ENCODE measurements at regions not wholly inside any gene's neighbourhood (a gene's known extent, or its start where the extent isn't known, plus 50 kb on each side); places are given as distances from the start of the nearest gene placed in this dataset.
"Not testable (repeated sequence)": the region's sequence is repeated elsewhere in the genome, so short reads cannot be mapped to it uniquely, and the experiment has no call there.

- no peak for DNase-seq
- intact Hi-C loops (cut with micrococcal nuclease) = no loop called here
- no peak for ATAC-seq
Observed at GRCh38 chr1:80640978-80641377, 1159.8 kb upstream of the ADGRL2 start.

- intact Hi-C loops (cut with micrococcal nuclease) = no loop called here
- ATAC-seq (no peak), DNase-seq (no peak)
Observed at GRCh38 chr1:80639777-80640533, 1160.8 kb upstream of the ADGRL2 start.

DNA sequence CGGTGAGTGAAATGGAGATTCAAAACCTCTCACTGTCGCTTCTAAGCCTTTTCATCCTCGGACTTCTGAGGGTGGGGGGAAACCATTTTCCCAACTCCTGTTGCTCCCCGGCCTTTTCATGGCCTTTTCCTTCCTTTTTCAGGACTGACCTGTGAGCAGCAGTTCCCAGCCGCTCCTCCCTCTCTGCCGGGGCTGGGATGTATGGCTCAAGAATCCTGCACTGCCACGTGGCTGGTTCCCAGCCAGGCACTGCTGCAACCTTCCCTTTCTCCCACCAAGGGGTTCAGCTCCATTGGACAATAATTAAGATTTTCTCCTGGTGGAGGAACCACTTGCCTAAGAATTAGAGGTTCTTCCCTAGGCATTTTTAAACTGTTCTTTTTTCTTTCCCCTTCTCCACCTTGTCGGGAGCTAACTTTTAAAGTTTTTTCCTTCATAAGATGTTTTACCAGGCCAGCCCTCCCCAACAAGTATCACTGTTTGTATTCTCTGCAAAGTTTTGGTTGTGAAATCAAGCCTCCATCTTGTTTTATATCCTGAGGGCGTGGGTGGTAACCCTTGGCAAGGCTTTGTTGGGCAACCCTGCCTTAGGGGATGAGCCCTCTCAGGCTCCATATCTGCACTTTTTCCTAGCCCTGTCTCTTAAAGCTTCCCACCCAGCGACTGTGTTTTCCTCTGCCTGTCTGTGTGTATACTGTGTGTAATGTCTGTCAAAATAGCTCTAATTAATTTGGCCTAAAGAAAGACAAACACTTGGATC lies 1166.6 kb upstream of the ADGRL2 start:
- intact Hi-C loops (cut with micrococcal nuclease) = no loop called here
- no peak for ATAC-seq
- DNase-seq = no peak

- peak; percentile 24 for DNase-seq
- no peak for ATAC-seq
- intact Hi-C loops (cut with micrococcal nuclease) = no loop called here
Observed at GRCh38 chr1:80632284-80632683, 1168.5 kb upstream of the ADGRL2 start.

- intact Hi-C loops (cut with micrococcal nuclease) = no loop called here
- ATAC-seq (no peak), DNase-seq (no peak)
Observed at GRCh38 chr1:80629304-80629837, 1171.4 kb upstream of the ADGRL2 start.

DNA sequence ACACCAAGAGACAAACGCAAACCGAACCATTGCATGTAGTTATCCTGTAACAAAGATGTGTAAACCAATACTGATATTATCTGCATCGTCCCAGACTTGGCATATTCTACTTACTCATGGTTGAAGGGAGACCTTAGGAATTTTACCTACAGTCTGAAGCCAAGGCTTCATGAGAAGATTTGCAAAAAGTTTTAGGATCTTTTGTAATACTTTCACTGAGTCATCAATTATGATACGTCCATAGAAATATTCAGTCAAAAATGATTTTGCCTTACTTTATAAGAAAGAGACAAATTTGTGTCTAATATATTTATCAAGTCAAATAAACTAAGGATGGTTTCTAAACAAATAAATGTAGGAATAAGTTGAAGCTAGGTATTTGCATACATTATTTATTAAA lies 1176.1 kb upstream of the ADGRL2 start:
- intact Hi-C loops (cut with micrococcal nuclease) = no loop called here
- no peak for ATAC-seq
- no peak for DNase-seq

GRCh38 chr1:80607064-80607463 lies 1193.7 kb upstream of the ADGRL2 start:
- intact Hi-C loops (cut with micrococcal nuclease) = no loop called here
- no peak for DNase-seq
- no peak for ATAC-seq

DNA sequence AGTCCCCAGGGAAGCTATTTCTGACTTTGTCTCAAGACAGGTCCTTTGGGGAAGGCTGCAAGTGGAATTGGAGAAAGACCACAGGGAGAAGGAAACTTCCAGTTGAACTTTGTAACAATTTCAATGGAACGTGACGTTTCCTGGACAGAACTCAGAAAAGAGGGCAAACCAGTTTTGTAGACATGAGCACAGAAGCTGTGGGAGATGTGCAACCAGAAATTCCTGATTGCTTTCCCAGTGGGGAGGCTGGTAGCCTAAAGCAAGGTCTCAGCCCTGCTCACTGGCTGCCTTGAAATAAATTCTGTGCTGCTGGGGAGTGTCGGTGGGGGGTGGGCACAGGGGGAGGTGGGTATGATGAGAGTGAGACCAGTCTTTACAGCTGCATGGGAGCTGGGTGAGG lies 1206.7 kb upstream of the ADGRL2 start:
- ATAC-seq (no peak), DNase-seq (no peak)
- intact Hi-C loops (cut with micrococcal nuclease) = no loop called here

DNA sequence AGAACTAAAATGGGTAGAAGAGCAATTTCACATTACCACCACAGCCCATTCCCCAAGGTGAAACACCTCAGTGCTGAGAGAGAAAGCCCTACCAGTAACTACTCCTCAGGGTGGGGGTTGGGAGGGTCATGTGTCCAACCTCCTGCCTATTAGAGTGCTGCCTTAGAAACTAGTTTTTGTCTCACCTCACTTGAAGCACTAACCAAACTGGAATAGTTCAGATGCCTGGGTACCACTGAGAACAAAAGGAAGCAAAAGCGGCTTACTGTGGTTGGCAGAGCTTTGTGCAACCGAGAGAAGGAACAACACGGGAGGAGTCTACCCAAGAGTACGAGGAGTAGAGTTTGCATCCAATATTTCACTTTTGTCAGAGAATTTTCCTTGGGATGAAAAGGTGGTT lies 1207.5 kb upstream of the ADGRL2 start:
- intact Hi-C loops (cut with micrococcal nuclease) = no loop called here

GRCh38 chr1:80582980-80583379 lies 1217.8 kb upstream of the ADGRL2 start:
- no peak for DNase-seq
- no peak for ATAC-seq
- intact Hi-C loops (cut with micrococcal nuclease) = no loop called here

More for the DNA sequence above, 1207.5 kb upstream of the ADGRL2 start:
- DNase-seq (no peak), ATAC-seq (no peak)

DNA sequence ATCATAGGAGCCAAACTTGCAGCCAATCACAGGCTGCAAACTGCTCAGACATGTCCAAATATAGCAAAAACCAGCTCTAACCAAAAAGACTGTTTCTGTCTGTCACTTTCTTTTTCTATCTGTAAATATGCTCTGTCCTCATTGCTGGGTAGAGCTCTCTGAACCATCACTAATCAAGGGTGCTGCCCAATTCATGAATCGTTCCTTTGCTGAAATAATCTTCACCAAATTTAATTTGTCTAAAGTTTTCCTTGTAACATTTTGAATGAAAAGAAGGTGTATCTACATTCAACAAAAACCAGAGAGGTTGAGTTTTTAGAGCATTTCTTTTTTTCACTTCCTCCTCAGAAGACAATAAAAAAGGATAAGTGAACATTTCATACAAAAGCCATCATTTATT lies 1221.7 kb upstream of the ADGRL2 start:
- intact Hi-C loops (cut with micrococcal nuclease) = no loop called here
- no peak for ATAC-seq
- no peak for DNase-seq

GRCh38 chr1:80566867-80567266 lies 1233.9 kb upstream of the ADGRL2 start:
- ATAC-seq (no peak), DNase-seq (no peak)
- intact Hi-C loops (cut with micrococcal nuclease) = no loop called here

GRCh38 chr1:80566123-80566522 lies 1234.6 kb upstream of the ADGRL2 start:
- intact Hi-C loops (cut with micrococcal nuclease) = no loop called here
- ATAC-seq = no peak
- no peak for DNase-seq

GRCh38 chr1:80565406-80565805 lies 1235.3 kb upstream of the ADGRL2 start:
- no peak for ATAC-seq
- no peak for DNase-seq
- intact Hi-C loops (cut with micrococcal nuclease) = no loop called here

DNA sequence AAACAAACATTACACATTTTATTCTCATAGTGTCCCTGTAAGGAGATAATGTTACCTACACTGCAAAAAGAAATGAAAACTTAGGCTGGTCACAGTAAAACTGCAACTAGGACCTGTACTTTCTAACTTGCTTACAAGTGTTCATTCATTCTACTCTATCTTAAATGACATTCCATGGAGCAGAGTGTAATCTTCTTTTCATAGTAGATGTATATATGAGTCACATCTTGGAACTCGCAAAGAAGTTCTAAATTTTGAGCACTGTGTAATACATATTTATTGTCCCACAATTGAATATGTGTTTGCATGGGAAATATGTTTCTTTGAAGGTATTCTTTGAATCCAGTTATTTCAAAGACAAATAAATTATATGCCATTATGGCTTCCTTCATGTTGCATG lies 1258.5 kb upstream of the ADGRL2 start:
- ATAC-seq (no peak), DNase-seq (no peak)
- intact Hi-C loops (cut with micrococcal nuclease) = no loop called here

GRCh38 chr1:80540596-80540995 lies 1260.1 kb upstream of the ADGRL2 start:
- no peak for DNase-seq
- ATAC-seq = no peak
- intact Hi-C loops (cut with micrococcal nuclease) = no loop called here

DNA sequence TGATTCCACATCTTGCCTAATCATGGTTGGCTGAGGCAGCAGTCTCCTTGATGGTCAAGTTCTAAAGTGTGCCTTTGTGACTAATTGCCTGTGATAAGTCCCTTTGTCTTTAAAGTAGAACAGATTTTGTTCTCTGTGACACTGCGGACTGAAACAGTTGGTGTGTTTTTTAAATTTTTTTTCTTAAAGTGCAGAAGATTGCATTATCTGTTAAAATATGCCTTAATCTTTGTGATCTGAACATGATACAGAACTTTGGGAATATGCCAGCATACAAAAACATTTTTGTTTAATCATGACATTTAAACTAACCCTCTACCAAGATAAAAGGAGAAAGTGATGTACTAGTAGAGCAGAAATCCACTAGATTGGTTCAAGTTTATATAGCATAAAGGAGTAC lies 1260.6 kb upstream of the ADGRL2 start:
- DNase-seq = no peak
- intact Hi-C loops (cut with micrococcal nuclease) = no loop called here
- ATAC-seq = no peak

DNA sequence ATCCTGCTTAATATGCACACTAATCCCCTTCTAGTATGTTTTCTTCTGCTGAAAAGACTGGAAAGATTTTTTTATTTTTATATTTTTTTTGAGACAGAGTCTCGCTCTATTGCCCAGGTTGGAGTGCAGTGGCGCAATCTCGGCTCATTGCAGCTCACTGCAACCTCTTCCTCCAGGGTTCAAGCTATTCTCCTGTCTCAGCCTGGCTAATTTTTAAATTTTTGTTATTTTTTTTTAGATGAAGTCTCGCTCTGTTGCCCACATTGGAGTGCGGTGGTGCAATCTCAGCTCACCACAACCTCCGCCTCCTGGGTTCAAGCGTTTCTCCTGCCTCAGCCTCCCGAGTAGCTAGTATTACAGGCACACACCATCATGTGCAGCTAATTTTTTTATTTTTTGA lies 1261.4 kb upstream of the ADGRL2 start:
- DNase-seq; intact Hi-C loops (cut with micrococcal nuclease): not testable (repeated sequence)

DNA sequence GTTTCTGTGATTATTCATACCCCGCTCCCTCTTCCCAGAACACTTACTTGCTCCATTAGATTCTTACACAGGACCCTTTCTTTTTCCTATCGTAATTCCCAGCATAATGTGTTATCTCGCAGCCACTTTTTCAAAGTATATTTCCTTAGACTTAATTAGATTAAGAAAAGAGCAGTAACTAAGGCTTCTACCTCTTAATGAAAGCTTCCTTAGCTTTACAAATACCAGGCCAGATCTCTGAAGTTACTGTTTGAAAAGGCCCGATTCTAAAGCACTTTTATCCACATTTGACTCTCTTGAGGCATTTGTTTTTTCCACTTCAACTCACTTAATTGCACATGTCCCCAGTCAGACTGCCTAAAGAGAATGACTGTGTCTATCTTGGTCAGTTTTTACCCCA lies 1264.3 kb upstream of the ADGRL2 start:
- intact Hi-C loops (cut with micrococcal nuclease) = no loop called here
- no peak for ATAC-seq
- DNase-seq = no peak

More for the DNA sequence above, 1261.4 kb upstream of the ADGRL2 start:
- ATAC-seq = not testable (repeated sequence)

GRCh38 chr1:80535466-80535865 lies 1265.3 kb upstream of the ADGRL2 start:
- intact Hi-C loops (cut with micrococcal nuclease) = no loop called here
- no peak for DNase-seq
- no peak for ATAC-seq

Measured in left ventricle myocardium superior (tissue), 1 donor.